HL-60 (cell line): ENCODE measurements at regions not wholly inside any gene's neighbourhood (a gene's known extent, or its start where the extent isn't known, plus 50 kb on each side); places are given as distances from the start of the nearest gene placed in this dataset.

ENCODE experiments used
- CTCF ChIP-seq: IDR thresholded peaks from one replicate; pipeline ENCODE4 v1.5.1; 2011; ENCODE audit warnings: low read length, control low read depth, inconsistent platforms; ENCODE audit not compliant: insufficient read depth
- POLR2AphosphoS5 ChIP-seq: IDR thresholded peaks from 2 replicates; pipeline ENCODE4 v1.6.1; 2012; ENCODE audit warnings: low read depth
- REST ChIP-seq: IDR thresholded peaks from 2 replicates; pipeline ENCODE4 v1.6.1; 2012; ENCODE audit warnings: low read depth; ENCODE audit not compliant: insufficient replicate concordance

- TF ChIP-seq CTCF (no peak), POLR2AphosphoS5 (no peak), REST (no peak)
Measured at GRCh38 chrX:97756879-97757278, 873.2 kb downstream of the RPA4 start.
